ENCODE measurements at regions not wholly inside any gene's neighbourhood (a gene's known extent, or its start where the extent isn't known, plus 50 kb on each side); places are given as distances from the start of the nearest gene placed in this dataset.

GRCh38 chr14:26191123-26191522, 406.7 kb downstream of the NOVA1 start:
- no peak overlapping the region for H3K4me3 ChIP-seq (replicated peaks in 1 of 2; ENCODE audit: low read depth in 1 of 2, low read length in 2 of 2)
- H3K4me2 ChIP-seq (ENCODE audit: low read length) = no peak overlapping the region
- TF ChIP-seq POLR2A (IDR thresholded peaks at IDR 0.05; ENCODE audit: borderline replicate concordance, extremely low read depth, insufficient read depth, insufficient read length) (no peak), EZH2phosphoT487 (IDR thresholded peaks at IDR 0.05; ENCODE audit: borderline replicate concordance) (no peak), CBX3 (IDR thresholded peaks at IDR 0.05; ENCODE audit: low read depth) (no peak), ZFX (IDR thresholded peaks at IDR 0.05) (no peak), JUND (IDR thresholded peaks at IDR 0.05) (no peak), ELF1 (IDR thresholded peaks at IDR 0.05; ENCODE audit: borderline replicate concordance, low read depth) (no peak), CTCF (IDR thresholded peaks at IDR 0.05 in 2 of 3, conservative IDR thresholded peaks at IDR 0.05 in 1 of 3; ENCODE audit: borderline replicate concordance in 1 of 3, insufficient read depth in 1 of 3, low read depth in 2 of 3, low read length in 2 of 3) (no peak), SRF (IDR thresholded peaks at IDR 0.05; ENCODE audit: low read depth) (no peak), YY1 (IDR thresholded peaks at IDR 0.05; ENCODE audit: extremely low read depth, insufficient replicate concordance, low read depth, low read length) (no peak), REST (IDR thresholded peaks at IDR 0.05; ENCODE audit: low read depth) (no peak), ZBTB33 (IDR thresholded peaks at IDR 0.05; ENCODE audit: extremely low read depth, insufficient replicate concordance, low read length) (no peak), ZNF274 (IDR thresholded peaks at IDR 0.05; ENCODE audit: low read depth, low read length) (no peak), TCF7L2 (IDR thresholded peaks at IDR 0.05; ENCODE audit: borderline replicate concordance, extremely low read depth, insufficient read depth, insufficient read length) (no peak), EGR1 (IDR thresholded peaks at IDR 0.05; ENCODE audit: low read depth) (no peak), POLR2AphosphoS5 (IDR thresholded peaks at IDR 0.05; ENCODE audit: low read depth, low read length) (no peak)
- TF ChIP-seq, protein P1, sequence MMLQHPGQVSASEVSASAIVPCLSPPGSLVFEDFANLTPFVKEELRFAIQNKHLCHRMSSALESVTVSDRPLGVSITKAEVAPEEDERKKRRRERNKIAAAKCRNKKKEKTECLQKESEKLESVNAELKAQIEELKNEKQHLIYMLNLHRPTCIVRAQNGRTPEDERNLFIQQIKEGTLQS (IDR thresholded peaks at IDR 0.05) = no peak
- RAD21 ChIA-PET (ENCODE audit: low non-redundant PET in 1 of 2, low total read pairs in 2 of 2, uncharacterized antibody in 2 of 2, unreplicated experiment in 2 of 2) = no interaction called here
- H3K27ac ChIP-seq (ENCODE audit: low read depth, low read length) = no peak overlapping the region
- H3K36me3 ChIP-seq (ENCODE audit: control insufficient read depth in 1 of 2, insufficient read depth in 2 of 2, low read length in 2 of 2) = no peaks in the 10 kb centered on the region
- POLR2A ChIA-PET = no interaction called here
- DNase-seq (ENCODE audit: low read depth, low spot score) (no peak), ATAC-seq (no peak)
- H3K79me2 ChIP-seq (ENCODE audit: insufficient read depth, low read length) = no peaks in the 10 kb centered on the region
- no peaks in the 10 kb centered on the region for H3K9me2 ChIP-seq (ENCODE audit: insufficient read depth)
- no peaks in the 10 kb centered on the region for H4K20me1 ChIP-seq (ENCODE audit: insufficient read depth)
- H3K27me3 ChIP-seq (ENCODE audit: insufficient read depth, low read length) = no peaks in the 10 kb centered on the region
- intact Hi-C loops (cut with micrococcal nuclease) = no loop called here
- H3K9me3 ChIP-seq (ENCODE audit: control insufficient read depth in 1 of 2, insufficient read depth in 1 of 2, low read depth in 1 of 2, low read length in 2 of 2) = peaks cover 13 to 52% of the 10 kb centered on the region in 2 experiments; a peak in 3 of 4 replicates
- no peak overlapping the region for H3K9ac ChIP-seq (ENCODE audit: low read length)
- CTCF ChIA-PET = no interaction called here
- no peak overlapping the region for H2AFZ ChIP-seq (ENCODE audit: low read depth, low read length, poor library complexity, severe bottlenecking)
- no TSS peak for BruUV-seq (replicated peaks)
- H3K4me1 ChIP-seq (ENCODE audit: control insufficient read depth in 1 of 2, insufficient read depth in 2 of 2, low read length in 2 of 2) = no peaks in the 10 kb centered on the region

Measured in HCT116 (cell line).